ENCODE measurements at regions not wholly inside any gene's neighbourhood (a gene's known extent, or its start where the extent isn't known, plus 50 kb on each side); places are given as distances from the start of the nearest gene placed in this dataset.

DNA sequence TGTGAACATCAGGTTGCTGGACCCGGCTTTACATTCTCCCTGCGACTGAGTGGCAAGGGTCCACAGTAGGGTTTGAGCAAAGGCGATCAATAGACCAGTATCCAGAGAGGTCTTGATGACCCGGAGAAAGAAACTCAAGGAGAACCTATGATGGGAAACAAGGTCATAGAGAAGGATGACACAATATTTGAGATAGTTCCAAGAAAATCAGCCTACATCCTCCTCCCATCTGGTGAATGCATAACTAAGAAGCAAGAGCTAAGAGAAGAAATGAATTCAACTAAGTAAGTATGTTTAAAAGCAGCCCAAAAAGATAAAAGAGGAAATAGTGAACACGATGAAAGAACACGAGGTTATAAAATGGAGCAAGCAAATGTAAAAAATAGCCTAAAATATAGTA is 166.3 kb downstream of the CD8B2 start:
- TF ChIP-seq GATA2 (IDR thresholded peaks at IDR 0.05; ENCODE audit: low read depth, low read length) (no peak), GATA3 (IDR thresholded peaks at IDR 0.05; ENCODE audit: low read depth, low read length) (no peak)

DNA sequence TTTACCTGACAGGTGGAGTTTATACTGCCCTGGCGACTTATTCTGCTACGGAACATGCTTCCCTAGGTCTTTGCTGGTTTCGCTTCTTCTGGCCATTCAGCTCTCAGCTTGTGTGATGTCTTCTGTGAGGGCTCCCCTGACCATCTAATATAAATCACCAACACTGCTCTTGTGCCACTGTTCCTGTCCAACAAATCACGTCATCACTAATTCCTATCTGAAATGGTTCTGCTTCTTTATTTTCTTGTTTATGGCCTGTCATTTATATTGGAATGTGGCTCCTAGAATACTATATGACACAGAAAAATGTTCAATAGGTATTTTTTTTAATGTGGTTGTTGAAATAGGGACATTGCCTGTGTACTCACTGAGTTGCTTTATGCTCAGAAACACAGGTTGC is 171.5 kb downstream of the CD8B2 start:
- no peak for TF ChIP-seq GATA2 (IDR thresholded peaks at IDR 0.05; ENCODE audit: low read depth, low read length)
- no peak for TF ChIP-seq GATA3 (IDR thresholded peaks at IDR 0.05; ENCODE audit: low read depth, low read length)

DNA sequence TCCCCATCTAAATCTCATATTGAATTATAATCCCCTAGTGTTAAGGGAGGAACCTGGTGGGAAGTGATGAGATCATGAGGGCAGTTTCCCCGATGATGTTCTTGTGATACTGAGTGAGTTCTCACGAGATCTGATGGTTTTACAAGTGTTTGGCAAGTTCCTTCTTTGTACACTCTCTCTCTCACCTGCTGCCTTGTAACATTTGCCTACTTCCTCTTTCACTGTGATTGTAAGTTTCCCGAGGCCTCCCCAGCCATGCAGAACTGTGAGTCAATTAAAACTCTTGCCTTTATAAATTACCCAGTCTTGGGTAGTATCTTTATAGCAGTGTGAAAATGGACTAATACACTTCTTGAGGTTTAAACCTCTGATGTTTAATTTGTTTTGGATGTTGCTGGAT is 177.5 kb downstream of the CD8B2 start:
- no peak for TF ChIP-seq GATA2 (IDR thresholded peaks at IDR 0.05; ENCODE audit: low read depth, low read length)
- TF ChIP-seq GATA3 (IDR thresholded peaks at IDR 0.05; ENCODE audit: low read depth, low read length), result no peak

DNA sequence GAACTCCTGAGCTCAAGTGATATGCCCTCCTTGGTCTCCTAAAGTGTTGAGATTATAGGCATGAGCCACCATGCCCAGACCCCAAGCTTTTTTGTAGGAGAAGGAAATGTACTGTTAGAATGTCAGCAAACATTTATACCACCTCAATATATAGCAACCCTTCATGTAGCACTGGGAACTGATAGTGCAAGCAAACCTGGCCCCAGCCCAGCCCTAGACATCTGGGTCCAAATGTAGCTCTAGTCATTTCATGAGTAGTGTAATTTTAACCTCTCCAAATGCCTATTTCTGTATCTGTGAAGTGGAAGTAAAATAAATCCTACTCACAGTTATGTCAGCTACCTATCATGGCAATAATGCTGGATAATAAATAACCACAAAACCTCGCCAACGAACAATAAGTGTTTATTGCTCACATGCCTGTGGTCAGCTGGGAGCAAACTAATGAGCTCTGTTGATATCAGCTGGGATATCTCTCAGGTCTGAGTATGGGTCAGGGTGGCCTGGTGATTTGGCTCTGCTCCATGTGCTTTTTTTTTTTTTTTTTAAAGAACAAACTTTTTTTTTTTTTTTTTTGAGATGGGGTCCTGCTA is 180.4 kb downstream of the CD8B2 start:
- TF ChIP-seq GATA3 (IDR thresholded peaks at IDR 0.05; ENCODE audit: low read depth, low read length) (no peak), GATA2 (IDR thresholded peaks at IDR 0.05; ENCODE audit: low read depth, low read length) (no peak)

DNA sequence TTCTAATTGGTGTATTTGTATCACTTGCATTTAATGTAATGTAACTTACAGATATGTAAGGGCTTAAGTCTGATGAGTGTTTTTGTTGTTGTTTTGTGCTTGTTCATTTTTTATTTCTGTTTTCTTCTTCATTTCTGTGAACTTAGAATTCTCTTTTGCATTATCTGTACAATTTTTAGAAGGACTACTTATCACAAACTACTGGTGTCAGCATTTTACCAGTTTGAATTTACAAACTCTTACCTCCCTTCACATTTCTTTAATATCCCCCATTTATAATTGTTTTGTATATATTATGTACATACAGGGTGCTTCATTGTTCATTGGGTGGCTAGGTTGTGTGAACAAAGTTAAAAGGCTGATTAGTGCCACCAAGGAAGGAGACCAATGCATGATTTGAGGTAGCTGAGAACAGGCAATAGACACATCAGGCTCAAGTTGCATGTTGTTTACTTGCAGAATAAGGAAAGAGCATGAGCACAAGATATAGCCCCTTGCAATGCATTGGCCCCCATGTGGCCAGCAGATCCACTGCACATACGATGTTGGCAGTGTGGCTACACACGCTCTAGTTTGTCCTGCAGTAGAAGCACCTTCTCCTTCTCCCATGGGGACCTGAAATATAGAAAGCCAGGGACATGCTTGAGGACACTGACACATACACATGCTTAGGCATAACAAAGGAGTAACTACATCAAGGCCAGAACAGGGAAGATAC is 198.2 kb downstream of the CD8B2 start:
- no peak for TF ChIP-seq GATA2 (IDR thresholded peaks at IDR 0.05; ENCODE audit: low read depth, low read length)
- TF ChIP-seq GATA3 (IDR thresholded peaks at IDR 0.05; ENCODE audit: low read depth, low read length), result no peak

DNA sequence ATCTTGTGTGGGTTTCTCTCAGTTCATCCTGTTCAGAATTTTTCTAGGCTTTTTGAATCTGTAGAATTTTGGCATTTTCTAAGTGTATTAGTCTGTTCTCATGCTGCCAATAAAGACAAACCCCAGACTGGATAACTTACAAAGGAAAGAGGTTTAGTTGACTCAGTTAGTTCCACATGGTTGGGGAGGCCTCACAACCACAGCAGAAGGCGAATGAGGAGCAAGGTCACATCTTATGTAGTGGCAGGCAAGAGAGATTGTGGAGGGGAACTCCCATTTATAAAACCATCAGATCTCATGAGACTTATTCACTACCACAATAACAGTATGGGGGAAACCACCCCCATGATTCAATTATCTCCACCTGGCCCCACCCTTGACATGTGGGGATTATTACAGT is 199.2 kb downstream of the ST6GAL2 start:
- TF ChIP-seq GATA2 (IDR thresholded peaks at IDR 0.05; ENCODE audit: low read depth, low read length), result no peak
- no peak for TF ChIP-seq GATA3 (IDR thresholded peaks at IDR 0.05; ENCODE audit: low read depth, low read length)

DNA sequence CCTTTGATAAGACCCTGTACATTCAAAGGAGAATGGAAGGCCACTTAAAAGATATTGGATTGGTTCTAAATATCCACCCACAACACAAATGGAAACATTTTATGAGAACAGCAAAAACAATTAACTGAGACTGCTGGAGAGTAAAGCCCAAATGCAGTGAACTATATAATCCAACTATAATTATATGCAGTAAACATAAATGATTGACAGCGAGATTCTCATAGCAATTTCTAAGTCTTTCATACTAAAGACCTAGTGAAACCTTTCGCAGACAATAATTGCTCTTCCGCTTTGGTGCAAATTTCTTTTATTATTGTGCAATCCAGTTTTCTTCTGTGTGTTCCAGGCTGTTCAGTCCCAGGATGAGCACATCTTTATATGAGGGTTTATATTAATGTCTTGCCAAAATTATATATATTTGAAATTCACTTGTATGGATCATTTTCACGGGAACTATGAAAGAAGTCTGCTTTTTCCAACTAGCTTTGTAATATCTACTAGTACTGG is 190.9 kb downstream of the ST6GAL2 start:
- TF ChIP-seq GATA2 (IDR thresholded peaks at IDR 0.05; ENCODE audit: low read depth, low read length) (no peak), GATA3 (IDR thresholded peaks at IDR 0.05; ENCODE audit: low read depth, low read length) (no peak)

DNA sequence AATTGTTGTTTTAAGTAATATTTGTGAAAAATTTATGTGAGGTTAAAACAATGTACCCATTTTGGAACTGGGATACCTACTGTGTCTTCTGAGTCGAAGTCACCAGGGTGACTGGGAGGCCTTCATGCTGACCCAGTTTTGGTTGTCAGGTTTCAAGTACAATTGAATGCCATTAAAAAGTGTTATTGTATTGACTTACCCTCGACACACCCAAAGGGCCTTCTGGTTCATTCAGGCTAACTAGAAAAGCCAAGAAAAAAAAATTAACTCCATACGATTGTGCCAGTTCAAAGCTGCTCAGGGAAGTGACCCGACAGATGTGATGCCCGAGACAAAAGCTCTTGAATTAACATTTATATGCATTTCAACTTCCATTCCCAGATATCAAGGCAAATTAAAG is 190.0 kb downstream of the ST6GAL2 start:
- TF ChIP-seq GATA2 (IDR thresholded peaks at IDR 0.05; ENCODE audit: low read depth, low read length) (no peak), GATA3 (IDR thresholded peaks at IDR 0.05; ENCODE audit: low read depth, low read length) (no peak)

DNA sequence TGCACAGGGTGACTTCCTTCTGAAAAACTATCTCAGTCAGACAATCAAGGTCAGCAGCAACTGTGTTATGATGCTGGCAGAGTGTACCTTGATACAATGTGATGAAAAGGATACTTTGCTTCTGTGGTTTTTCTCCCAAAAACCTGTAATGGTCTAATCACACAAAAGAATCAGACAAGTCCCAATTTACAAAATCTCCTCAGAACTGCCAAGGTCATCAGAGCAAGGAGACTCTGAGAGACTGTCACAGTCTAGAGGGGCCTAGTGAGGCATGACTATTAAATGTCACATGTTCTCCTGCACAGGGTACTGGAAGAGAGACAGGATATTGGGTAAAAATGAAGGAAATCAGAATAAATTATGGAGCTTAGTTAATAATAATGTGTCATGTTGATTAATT is 185.4 kb downstream of the ST6GAL2 start:
- TF ChIP-seq GATA2 (IDR thresholded peaks at IDR 0.05; ENCODE audit: low read depth, low read length), result no peak
- TF ChIP-seq GATA3 (IDR thresholded peaks at IDR 0.05; ENCODE audit: low read depth, low read length), result no peak

DNA sequence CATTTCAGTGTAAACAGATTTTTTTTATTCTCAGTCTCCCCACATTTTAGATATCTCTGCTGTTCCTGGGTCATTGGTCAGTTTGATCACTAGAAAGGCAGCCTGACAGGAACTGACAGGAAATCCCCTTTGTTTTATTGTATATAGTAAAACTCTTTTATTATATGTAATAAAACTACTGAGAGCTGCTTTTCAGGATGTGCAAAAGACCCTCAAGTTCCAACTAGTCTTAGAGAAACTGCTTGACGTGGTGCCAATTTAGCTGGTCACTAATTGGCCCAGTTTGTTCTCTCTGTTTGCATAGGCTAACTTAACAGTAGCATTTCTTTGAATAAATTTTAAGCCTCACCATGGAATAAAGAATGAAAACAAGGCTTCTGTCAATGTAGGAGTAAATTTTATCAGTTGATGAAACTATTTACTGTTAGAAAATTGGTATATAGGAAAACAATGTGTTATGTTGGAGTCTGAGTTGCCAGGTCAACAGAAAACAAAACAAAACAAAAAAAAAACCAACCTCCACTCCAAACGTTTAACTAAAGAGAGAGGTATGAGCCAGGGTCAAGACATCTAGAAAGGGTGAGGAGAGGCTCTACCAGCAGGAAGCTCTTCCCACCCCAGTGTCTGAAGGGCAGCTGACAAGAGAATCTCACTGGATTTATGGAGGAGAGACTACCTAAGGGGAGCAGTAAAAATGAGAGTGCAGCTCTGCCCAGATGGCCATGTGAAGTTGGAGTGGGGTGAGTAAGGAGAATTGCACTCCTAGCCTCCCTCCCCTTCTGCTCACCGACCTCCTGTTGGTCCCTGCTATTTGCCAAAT is 184.6 kb downstream of the ST6GAL2 start:
- TF ChIP-seq GATA3 (IDR thresholded peaks at IDR 0.05; ENCODE audit: low read depth, low read length) (no peak), GATA2 (IDR thresholded peaks at IDR 0.05; ENCODE audit: low read depth, low read length) (no peak)

DNA sequence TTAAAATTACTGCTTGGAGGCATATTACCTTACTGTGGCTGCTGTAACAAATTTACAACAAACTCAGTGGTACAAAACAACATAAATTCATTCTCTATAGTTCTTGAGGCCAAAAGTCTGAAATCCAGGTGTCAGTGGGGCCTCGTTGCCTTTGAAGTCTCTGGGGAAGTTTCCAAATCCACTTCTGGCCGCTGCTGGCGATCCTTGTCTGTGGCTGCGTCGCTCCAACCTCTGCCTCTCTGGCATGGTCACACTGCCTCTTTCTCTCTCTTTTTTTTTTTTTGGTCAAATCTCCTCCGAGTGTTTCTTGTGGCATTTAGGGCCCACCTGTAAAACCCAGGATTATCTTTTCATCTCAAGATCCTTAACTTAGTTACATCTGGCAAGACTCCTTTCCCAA is 182.8 kb downstream of the ST6GAL2 start:
- TF ChIP-seq GATA2 (IDR thresholded peaks at IDR 0.05; ENCODE audit: low read depth, low read length), result no peak
- no peak for TF ChIP-seq GATA3 (IDR thresholded peaks at IDR 0.05; ENCODE audit: low read depth, low read length)

DNA sequence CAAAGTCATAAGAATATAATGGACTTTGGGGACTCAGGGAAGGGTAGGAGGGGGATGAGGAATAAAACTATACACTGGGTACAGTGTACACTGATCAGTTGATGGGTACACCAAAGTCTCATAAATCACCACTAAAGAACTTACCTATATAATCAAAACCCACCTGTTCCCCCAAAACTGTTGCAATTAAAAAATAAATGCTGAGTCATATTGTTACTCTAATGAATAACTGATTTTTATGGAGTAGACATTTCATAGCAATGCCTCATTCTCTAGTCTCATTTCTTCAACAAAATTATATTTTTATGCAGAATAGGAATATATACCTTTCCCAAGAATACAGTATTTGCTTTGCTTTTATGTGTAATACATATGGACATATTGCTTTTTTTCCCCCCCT is 181.2 kb downstream of the ST6GAL2 start:
- TF ChIP-seq GATA3 (IDR thresholded peaks at IDR 0.05; ENCODE audit: low read depth, low read length) (no peak), GATA2 (IDR thresholded peaks at IDR 0.05; ENCODE audit: low read depth, low read length) (no peak)

DNA sequence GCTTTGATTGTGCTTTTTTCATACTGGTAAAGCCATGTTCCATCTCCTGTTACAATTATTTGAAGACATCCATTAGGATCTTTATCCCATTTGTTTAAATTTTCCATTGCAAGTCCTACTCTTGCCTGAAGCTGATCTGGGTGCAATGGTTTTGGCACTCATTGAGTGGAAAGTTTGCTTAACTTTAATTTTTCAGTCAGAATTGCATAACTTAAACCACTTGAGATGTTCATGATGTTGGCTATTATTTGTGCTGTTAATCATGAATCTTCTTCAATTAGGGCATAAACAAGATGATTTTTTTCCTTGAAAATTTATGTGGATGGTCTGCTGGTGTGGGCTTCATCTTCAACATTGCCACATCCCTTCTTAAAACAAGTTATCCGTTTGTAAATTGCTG is 180.1 kb downstream of the ST6GAL2 start:
- TF ChIP-seq GATA3 (IDR thresholded peaks at IDR 0.05; ENCODE audit: low read depth, low read length), result no peak
- TF ChIP-seq GATA2 (IDR thresholded peaks at IDR 0.05; ENCODE audit: low read depth, low read length), result no peak

DNA sequence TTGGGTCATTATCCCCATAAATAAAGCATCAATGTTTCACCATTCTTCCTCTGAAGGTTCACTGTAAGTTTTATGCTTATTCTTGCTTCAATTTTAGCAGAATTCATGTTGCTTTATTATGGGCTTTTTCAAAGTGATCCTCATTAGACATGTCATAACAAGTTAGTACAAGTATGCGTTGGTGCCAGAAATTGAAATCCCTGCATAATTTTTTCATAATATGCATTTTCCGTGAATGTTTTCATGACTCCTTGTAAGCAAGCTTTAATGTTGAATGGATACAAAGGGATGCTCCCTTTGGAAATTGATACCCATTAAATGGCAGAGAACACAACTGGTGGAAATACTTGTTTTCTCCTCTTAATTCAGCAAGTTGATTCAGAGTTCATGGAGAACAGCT is 179.7 kb downstream of the ST6GAL2 start:
- TF ChIP-seq GATA3 (IDR thresholded peaks at IDR 0.05; ENCODE audit: low read depth, low read length), result no peak

DNA sequence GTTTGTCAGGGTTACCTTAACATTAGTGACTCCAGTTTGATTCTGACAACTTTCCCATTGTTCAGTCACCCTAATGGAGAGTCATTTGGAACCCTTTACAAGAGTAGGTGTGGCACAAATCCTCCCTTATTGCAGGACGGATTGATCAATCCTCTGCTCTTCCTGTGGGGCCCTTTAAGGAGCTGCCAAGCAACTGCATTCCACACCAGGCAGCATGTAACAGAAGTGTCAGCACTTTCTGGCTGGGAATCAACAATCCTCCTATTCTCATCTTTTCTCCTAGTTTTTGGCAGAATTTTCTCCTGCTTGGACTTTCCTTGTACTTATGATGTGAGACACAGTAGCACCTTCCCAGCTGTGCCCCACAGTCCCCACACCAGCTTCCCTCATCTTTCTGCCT is 177.8 kb downstream of the ST6GAL2 start:
- TF ChIP-seq GATA2 (IDR thresholded peaks at IDR 0.05; ENCODE audit: low read depth, low read length) (no peak), GATA3 (IDR thresholded peaks at IDR 0.05; ENCODE audit: low read depth, low read length) (no peak)
